Breast epithelium (tissue), 3 donors: ENCODE measurements at regions not wholly inside any gene's neighbourhood (a gene's known extent, or its start where the extent isn't known, plus 50 kb on each side); places are given as distances from the start of the nearest gene placed in this dataset.

ENCODE experiments used
- POLR2A ChIP-seq: fragments of 450-650 bp; IDR thresholded peaks from one replicate; pipeline ENCODE4 v1.6.1; 2016; ENCODE audit warnings: antibody characterized with exemption, mild to moderate bottlenecking, moderate library complexity
- TF ChIP-seq, protein P1 (sequence below), 3 donors: fragments of 450-650 bp; IDR thresholded peaks; one replicate each; pipeline ENCODE4 v1.5.1; 2016 to 2017; ENCODE audit warnings: antibody characterized with exemption in 3 of 3, mild to moderate bottlenecking in 3 of 3, moderate library complexity in 3 of 3

DNA sequence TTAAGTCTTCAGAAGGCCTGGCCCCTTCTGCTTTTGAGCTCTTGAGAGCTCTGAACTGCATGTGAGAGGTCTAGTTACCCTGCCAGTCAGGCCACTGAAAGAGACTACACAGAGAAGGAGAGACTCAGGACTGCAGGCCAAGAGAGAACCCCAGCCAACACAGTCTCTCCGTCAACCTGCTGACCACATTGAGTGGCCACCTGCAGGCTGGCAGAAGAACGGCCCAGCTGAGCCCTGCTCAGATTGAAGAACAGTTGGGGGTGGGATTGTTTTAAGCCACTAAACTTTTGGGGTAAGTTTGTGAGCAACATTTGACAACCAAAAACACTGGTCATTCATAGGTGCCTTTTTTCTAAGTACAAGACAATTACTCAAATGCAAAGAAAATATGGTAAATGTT lies 273.5 kb upstream of the CCDC54 start:
- TF ChIP-seq, protein P1, sequence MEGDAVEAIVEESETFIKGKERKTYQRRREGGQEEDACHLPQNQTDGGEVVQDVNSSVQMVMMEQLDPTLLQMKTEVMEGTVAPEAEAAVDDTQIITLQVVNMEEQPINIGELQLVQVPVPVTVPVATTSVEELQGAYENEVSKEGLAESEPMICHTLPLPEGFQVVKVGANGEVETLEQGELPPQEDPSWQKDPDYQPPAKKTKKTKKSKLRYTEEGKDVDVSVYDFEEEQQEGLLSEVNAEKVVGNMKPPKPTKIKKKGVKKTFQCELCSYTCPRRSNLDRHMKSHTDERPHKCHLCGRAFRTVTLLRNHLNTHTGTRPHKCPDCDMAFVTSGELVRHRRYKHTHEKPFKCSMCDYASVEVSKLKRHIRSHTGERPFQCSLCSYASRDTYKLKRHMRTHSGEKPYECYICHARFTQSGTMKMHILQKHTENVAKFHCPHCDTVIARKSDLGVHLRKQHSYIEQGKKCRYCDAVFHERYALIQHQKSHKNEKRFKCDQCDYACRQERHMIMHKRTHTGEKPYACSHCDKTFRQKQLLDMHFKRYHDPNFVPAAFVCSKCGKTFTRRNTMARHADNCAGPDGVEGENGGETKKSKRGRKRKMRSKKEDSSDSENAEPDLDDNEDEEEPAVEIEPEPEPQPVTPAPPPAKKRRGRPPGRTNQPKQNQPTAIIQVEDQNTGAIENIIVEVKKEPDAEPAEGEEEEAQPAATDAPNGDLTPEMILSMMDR (IDR thresholded peaks at IDR 0.05), result no peak
- TF ChIP-seq POLR2A, result no peak
